ENCODE measurements at regions not wholly inside any gene's neighbourhood (a gene's known extent, or its start where the extent isn't known, plus 50 kb on each side); places are given as distances from the start of the nearest gene placed in this dataset.
A peak's percentile ranks its signal among the peaks of the same experiment; 100 is the strongest.

DNA sequence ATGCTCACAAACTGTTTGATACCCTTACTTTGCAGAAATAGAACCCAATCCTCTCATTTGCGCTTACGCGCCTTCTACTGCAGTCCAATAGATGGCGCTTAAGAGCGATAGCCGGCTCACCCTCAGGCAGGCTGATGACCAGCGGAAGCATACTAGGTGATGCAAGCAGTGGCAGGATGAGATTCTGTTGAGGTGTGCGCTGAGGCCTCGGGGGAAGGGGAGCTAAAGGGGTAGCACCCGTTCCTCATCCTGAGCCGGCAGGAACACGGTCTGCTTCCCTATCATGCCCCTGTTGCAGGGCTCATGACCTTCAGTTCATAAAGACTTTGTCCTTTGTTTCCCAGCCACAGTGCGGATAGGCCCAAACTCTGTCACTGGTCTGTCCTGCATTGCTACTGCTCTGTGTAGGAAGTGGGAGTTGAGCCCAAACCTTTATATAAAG is 628.9 kb downstream of the TLL1 start:
- peak; percentile 16 for DNase-seq

DNA sequence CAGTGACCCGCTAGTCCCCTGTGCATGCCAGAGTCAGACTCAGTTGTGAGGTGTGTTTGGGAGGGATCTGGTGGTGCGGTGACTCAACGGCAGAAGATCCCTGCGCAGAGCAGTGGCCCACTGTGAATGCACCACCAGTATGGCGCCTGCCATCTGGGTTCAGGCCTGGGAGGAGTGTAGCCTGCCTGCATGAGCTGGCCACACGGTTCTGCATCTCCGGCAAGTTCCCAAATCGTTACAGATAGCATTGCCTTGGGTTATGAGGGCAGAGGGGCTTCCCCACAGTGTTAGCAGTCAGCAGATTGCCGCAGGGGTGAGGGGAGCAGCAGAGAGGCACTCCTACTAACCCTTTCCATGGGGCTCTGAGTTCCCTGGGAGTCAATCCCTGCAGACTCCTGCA is 629.6 kb downstream of the TLL1 start:
- no peak for DNase-seq

GRCh38 chr4:166506051-166506450 is 633.0 kb downstream of the TLL1 start:
- no peak for DNase-seq

DNA sequence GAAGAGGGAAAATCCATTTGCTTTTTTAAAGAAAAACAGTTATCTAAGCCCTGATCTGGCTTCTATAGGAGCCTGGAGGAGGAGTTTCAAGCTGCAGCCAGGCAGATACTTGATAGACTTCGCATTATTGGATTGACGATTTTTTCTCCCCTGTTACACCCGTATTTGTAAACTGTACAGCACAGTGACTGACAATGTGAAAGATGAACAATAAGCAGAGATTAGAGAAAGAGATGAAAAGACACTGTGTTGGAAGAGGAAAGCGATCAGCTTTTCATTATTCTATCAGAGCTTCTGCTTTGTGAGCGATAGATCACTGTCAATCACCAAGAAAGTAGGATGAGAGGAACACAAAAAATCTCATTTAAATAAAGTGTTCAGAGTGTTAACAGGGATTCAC is 639.2 kb downstream of the TLL1 start:
- DNase-seq = no peak

DNA sequence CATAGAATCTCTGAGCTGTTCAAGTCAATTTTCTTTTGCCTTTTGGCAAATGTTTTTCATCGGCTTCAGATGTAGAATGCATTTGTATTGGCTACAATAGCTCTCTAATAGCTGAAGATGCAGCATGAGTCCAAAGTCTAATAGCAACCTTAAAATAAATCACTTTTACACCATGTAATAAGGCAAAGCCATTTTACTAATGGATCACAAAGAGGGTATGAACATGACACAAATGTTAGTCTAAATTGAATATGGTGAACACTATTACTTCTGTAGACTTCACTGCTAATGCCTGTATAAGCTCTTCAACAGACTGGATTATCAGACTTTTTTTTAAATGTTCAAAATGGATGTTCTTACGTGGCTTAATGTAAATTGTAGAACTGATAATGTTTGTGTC is 645.3 kb downstream of the TLL1 start:
- DNase-seq = no peak

DNA sequence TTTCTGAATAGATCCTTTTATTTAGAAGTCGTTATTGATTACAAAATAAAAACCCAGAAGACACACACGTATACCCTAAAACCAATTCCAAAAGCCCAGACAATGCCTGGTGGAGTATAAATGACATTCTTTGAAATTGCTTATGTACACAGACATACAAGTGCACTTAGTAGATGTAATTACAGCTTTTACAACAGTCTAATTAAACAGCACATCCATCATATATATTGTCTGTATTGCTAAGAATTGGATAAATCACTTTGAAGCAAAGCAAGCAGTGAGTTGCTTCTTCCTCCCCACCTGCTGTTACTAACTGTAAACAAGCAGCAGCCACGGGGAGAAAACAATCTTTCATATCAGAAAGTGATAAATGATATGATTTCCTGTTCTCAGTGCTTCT is 645.7 kb downstream of the TLL1 start:
- no peak for DNase-seq

GRCh38 chr4:166519774-166520173 is 646.7 kb downstream of the TLL1 start:
- DNase-seq = no peak

DNA sequence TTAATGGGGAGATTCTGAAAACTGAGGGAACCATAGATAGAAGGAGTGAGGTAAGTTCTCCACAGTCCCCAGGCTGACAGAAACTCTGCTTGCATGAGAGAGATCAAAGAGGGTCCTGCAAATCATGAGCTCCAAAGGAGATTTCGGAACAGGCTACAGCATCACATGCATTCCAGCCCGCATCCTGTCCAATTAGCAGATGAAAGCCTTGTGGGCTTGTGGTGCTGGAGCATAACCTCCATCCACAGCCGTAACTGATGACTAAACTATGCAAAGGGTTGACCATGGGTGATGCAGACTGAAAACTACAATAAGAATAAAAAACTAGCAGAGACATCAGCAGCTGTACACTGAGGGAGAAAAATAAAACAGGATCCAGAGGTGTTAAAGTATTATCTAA is 654.5 kb downstream of the TLL1 start:
- DNase-seq = no peak

- no peak for DNase-seq
Measured at GRCh38 chr4:166531703-166532102, 658.7 kb downstream of the TLL1 start.

DNA sequence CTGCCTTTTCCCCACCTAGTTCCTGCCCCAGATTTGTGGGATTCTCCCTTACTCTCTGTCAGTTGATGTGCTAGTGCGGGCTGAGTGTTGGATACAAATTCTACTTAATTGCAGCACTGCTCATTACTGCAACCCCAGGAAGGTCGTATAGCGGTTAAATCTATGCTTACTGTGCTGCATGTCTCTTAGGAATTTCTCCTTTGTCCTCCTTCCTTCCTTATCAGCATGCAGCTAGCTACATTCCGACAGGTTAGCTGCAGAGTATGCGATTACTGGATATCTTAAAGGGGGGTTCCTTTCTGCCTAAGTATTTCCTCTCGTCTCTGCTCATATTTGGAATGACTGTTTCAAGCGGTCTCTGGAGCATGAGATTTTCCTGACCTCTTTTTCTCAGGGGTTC is 662.8 kb downstream of the TLL1 start:
- DNase-seq = no peak

GRCh38 chr4:166538491-166539005 is 665.5 kb downstream of the TLL1 start:
- DNase-seq = no peak

GRCh38 chr4:166546009-166546408 is 673.0 kb downstream of the TLL1 start:
- DNase-seq = no peak

- DNase-seq = no peak
Measured at GRCh38 chr4:166577639-166578038, 656.7 kb downstream of the SPOCK3 start.

- DNase-seq = no peak
Measured at GRCh38 chr4:166585491-166585890, 648.8 kb downstream of the SPOCK3 start.

GRCh38 chr4:166594326-166594946 is 639.9 kb downstream of the SPOCK3 start:
- DNase-seq = peak; percentile 1

DNA sequence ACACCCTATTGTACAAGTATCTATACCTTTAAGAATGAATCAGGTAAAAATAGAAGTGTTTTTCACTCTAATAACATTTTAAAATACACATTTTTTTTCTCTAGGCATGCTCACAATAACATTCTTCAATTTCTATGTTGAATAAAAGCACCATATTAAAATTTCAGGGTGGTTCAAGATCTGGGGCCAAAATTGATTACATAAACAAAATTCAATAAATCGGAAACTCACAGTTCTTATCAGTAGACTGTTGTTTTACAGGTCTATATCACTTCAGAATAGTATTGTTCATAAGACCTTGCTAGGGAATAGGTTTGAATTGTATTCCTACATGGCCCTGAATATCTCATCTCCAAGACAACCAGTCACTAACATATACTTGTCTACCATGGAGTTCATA is 634.0 kb downstream of the SPOCK3 start:
- no peak for DNase-seq

DNA sequence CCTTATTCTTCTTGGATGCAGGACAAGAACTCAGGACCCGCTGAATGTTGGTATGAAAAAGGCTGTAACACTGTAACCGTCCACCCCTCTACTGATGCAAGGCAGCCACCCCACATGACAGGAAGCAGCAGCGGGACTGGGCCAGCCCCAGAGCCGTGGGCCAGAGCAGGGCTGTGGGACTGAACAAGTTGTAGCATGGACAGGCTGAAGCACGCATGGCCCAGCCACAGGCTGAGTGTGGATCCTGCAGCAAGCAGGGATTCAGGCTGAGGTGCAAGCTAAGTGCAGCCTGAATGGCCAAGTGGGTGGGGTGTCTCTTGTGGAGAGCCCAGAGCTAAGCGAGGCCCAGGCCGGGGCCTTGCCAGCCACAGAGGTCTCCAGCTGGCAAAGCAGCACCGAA is 632.2 kb downstream of the SPOCK3 start:
- DNase-seq = no peak

GRCh38 chr4:166622425-166622977 is 611.8 kb downstream of the SPOCK3 start:
- DNase-seq = no peak

- DNase-seq = no peak
Measured at GRCh38 chr4:166625018-166625637, 609.2 kb downstream of the SPOCK3 start.

- no peak for DNase-seq
Measured at GRCh38 chr4:166628454-166628853, 605.8 kb downstream of the SPOCK3 start.

GRCh38 chr4:166635367-166635766 is 598.9 kb downstream of the SPOCK3 start:
- DNase-seq = no peak

DNA sequence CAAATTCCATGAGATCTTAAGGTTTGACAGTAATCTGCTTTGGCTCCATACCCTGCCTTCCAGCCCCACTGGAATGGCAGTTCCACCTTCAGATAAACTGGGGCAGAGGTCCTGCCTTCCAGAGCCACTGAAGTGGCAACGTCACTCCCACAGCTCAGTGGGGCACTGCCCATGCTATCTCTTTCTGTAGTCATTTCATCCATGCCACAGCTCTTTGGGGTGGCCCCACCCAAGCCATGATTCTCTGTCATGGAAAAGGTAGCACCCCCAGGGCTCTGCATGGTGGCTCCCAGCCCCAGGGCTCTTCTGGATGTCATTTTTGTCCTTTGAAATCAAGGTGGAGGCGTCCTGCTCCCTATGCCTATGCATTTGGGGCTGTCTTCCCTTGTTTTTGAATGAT is 596.5 kb downstream of the SPOCK3 start:
- no peak for DNase-seq

GRCh38 chr4:166655231-166655630 is 579.1 kb downstream of the SPOCK3 start:
- DNase-seq = no peak

DNA sequence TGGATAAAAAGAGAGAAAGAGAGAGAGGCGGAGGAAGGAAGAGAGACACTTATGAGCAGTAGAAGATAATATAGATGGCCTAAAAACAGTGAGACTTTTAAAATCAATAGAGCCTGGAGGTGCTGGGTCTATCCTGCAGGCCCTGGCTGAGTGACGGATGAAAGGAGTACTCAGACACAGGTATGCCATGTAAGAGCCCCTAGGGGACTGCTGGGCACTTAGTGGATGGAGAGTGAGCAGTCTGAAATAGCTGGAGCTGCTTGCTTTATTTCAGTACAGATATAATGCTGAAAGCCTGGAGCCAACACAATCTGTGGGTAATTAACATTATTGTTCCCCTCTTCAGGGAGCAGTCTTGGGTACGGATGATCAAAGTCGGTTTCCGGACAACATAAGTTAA is 578.6 kb downstream of the SPOCK3 start:
- no peak for DNase-seq

DNA sequence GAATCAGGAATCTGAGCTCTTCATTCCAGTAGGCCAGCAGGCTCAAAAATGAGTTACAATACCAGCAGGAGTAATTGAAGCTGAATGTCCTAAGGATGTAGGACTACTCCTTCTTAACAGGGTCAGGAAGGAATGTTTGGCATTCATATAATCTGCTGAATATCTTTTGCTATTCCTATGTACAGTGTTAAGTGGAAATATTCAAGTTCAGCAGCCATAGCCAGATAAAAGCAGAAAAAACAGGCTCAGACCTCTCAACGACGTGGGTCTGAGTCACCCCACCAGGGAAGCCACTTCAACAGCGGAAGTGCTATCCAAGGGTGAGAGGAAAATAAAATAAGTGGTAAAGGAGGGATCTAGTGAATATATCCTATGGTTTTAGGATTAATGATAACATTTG is 577.0 kb downstream of the SPOCK3 start:
- no peak for DNase-seq

Measured in suppressor macrophage treated with lipopolysaccharide for 4 hours (primary cell).